Caco-2 (cell line): ENCODE measurements at regions not wholly inside any gene's neighbourhood (a gene's known extent, or its start where the extent isn't known, plus 50 kb on each side); places are given as distances from the start of the nearest gene placed in this dataset.
"Not testable (repeated sequence)": the region's sequence is repeated elsewhere in the genome, so short reads cannot be mapped to it uniquely, and the experiment has no call there.

ENCODE experiments used
- BruUV-seq: library from RNA; stranded (reverse); fragments of 400-500 nt; replicated peaks from 2 replicates; lab custom pipeline; 2021; lab: Mats Ljungman, UMichigan
- CTCF ChIA-PET: fragments of 300-600 bp; sonication (Branson Sonifier 250); formaldehyde crosslinking; loops from one replicate; lab custom pipeline; 2022; ENCODE audit warnings: antibody characterized with exemption; lab: Charles Lee
- POLR2A ChIA-PET: fragments of 300-600 bp; sonication (Branson Sonifier 250); formaldehyde crosslinking; loops from one replicate; lab custom pipeline; 2022; ENCODE audit warnings: antibody characterized with exemption; lab: Charles Lee
- DNase-seq, 2 experiments: peaks; one replicate each; pipeline versions ENCODE4 v3.0.0 to v3.0.0-alpha.2; 2020 to 2022
- H3K27me3 ChIP-seq: replicated peaks from 2 replicates; pipeline ENCODE4 v1.6.0; 2011; ENCODE audit warnings: low read length; ENCODE audit not compliant: control insufficient read depth, insufficient read depth
- H3K36me3 ChIP-seq: 2 replicates; pipeline ENCODE4 v1.5.1; 2011; ENCODE audit warnings: low read length; ENCODE audit not compliant: control insufficient read depth, insufficient read depth
- H3K4me1 ChIP-seq: fragments of 250-450 bp; sonication (Bioruptor Pico); 2 replicates; pipeline ENCODE4 v1.5.1; 2020; ENCODE audit warnings: mild to moderate bottlenecking
- H3K4me3 ChIP-seq: 2 replicates; pipeline ENCODE4 v1.5.1; 2011; ENCODE audit warnings: low read depth, mild to moderate bottlenecking, control low read depth, low read length
- H3K9me3 ChIP-seq: fragments of 250-450 bp; sonication (Bioruptor Pico); 2 replicates; pipeline ENCODE4 v1.5.1; 2020; ENCODE audit warnings: mild to moderate bottlenecking, moderate library complexity
- H3K27ac Mint-ChIP-seq: one replicate; pipeline ENCODE4 v1.8.0; 2022; ENCODE audit warnings: mixed read lengths; ENCODE audit not compliant: unreplicated experiment
- H3K27me3 Mint-ChIP-seq: one replicate; pipeline ENCODE4 v1.8.0; 2022; ENCODE audit warnings: mixed read lengths; ENCODE audit not compliant: insufficient read depth, unreplicated experiment
- H3K36me3 Mint-ChIP-seq: one replicate; pipeline ENCODE4 v1.8.0; 2022; ENCODE audit warnings: mild to moderate bottlenecking, mixed read lengths; ENCODE audit not compliant: insufficient read depth, unreplicated experiment
- H3K4me1 Mint-ChIP-seq: one replicate; pipeline ENCODE4 v1.8.0; 2022; ENCODE audit warnings: low read depth, mixed read lengths; ENCODE audit not compliant: unreplicated experiment
- H3K4me3 Mint-ChIP-seq: one replicate; pipeline ENCODE4 v1.8.0; 2022; ENCODE audit warnings: mild to moderate bottlenecking, moderate library complexity, mixed read lengths; ENCODE audit not compliant: unreplicated experiment
- H3K9me3 Mint-ChIP-seq: one replicate; pipeline ENCODE4 v1.8.0; 2022; ENCODE audit warnings: mixed read lengths; ENCODE audit not compliant: unreplicated experiment
- intact Hi-C: fragments of 100-400 bp; cut with micrococcal nuclease; formaldehyde crosslinking; loops from one replicate; pipeline ENCODE4 v1.10.0; 2022; ENCODE audit not compliant: unreplicated experiment
- TF ChIP-seq, protein P1 (sequence below), 2 experiments: fragments of 200-600 bp in 1 of 2; IDR thresholded peaks; 1 replicate in 1 of 2; 2 replicates in 1 of 2; pipeline versions ENCODE4 v1.5.1 to v1.8.0; 2011 to 2022; ENCODE audit warnings: antibody characterized with exemption in 1 of 2, control low read depth in 1 of 2, inconsistent platforms in 1 of 2, low read depth in 1 of 2, low read length in 1 of 2, mild to moderate bottlenecking in 1 of 2, moderate library complexity in 1 of 2; ENCODE audit not compliant: insufficient read depth in 1 of 2, severe bottlenecking in 1 of 2, unreplicated experiment in 1 of 2

DNA sequence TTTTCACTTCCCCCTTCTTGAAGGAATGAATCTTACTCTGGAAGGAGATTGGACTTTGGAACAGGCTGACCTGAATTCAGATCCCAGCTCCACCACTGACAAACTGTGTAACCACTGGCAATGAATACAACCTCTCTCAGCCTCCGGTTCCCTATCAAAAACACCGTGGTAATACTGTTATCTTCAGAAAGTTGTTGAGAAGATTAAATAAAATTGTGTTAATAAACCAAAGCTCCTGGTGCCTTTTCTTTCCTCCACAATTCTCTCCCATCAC lies 99.7 kb upstream of the RAI14 start:
- H3K9me3 ChIP-seq = no peaks in the 10 kb centered on the region

DNA sequence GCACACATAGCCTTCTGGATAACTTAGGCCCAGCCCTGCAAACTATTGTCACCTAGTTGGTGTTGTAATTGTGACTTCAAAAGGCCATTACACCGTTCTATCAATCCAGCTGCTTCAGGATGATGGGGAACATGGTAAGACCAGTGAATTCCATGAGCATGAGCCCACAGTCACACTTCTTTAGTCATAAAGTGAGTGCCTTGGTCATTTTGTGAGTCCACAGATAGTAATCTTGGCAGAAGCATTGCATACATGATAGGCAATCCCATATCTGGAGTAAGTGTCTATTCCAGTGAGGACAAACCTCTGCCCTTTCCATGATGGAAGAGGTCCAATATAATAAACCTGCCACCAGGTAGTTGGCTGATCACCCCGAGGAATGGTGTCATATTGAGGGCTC lies 94.5 kb upstream of the RAI14 start:
- BruUV-seq, POLR2A ChIA-PET, H3K27me3 Mint-ChIP-seq, DNase-seq, H3K4me3 ChIP-seq, CTCF ChIA-PET, H3K27me3 ChIP-seq, H3K27ac Mint-ChIP-seq, H3K36me3 ChIP-seq, H3K36me3 Mint-ChIP-seq, intact Hi-C loops, H3K9me3 ChIP-seq, H3K9me3 Mint-ChIP-seq, H3K4me3 Mint-ChIP-seq, H3K4me1 Mint-ChIP-seq: not testable (repeated sequence)
- peaks cover 16% of the 10 kb centered on the region for H3K4me1 ChIP-seq

More for the DNA sequence above, 99.7 kb upstream of the RAI14 start:
- no peaks in the 10 kb centered on the region for H3K36me3 Mint-ChIP-seq
- intact Hi-C loops = loop anchor here (1.0 kb wide), 1 partner anchor 33 kb away; no protein-coding TSS in a partner anchor
- TF ChIP-seq, protein P1, sequence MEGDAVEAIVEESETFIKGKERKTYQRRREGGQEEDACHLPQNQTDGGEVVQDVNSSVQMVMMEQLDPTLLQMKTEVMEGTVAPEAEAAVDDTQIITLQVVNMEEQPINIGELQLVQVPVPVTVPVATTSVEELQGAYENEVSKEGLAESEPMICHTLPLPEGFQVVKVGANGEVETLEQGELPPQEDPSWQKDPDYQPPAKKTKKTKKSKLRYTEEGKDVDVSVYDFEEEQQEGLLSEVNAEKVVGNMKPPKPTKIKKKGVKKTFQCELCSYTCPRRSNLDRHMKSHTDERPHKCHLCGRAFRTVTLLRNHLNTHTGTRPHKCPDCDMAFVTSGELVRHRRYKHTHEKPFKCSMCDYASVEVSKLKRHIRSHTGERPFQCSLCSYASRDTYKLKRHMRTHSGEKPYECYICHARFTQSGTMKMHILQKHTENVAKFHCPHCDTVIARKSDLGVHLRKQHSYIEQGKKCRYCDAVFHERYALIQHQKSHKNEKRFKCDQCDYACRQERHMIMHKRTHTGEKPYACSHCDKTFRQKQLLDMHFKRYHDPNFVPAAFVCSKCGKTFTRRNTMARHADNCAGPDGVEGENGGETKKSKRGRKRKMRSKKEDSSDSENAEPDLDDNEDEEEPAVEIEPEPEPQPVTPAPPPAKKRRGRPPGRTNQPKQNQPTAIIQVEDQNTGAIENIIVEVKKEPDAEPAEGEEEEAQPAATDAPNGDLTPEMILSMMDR (IDR thresholded peaks at IDR 0.05; ENCODE audit: insufficient read depth in 1 of 2, low read depth in 1 of 2, low read length in 1 of 2, severe bottlenecking in 1 of 2, unreplicated experiment in 1 of 2) = no peak
- H3K4me1 Mint-ChIP-seq = peaks cover 15% of the 10 kb centered on the region
- H3K4me3 Mint-ChIP-seq = peak overlapping the region; percentile 27
- Histone ChIP-seq H3K4me1 (peaks cover 21% of the 10 kb centered on the region), H3K27me3 (no peaks in the 10 kb centered on the region), H3K4me3 (no peak overlapping the region), H3K36me3 (no peaks in the 10 kb centered on the region)
- no peaks in the 10 kb centered on the region for H3K9me3 Mint-ChIP-seq
- H3K27ac Mint-ChIP-seq = peak overlapping the region; percentile 58
- no peak for DNase-seq
- no TSS peak for BruUV-seq
- CTCF ChIA-PET = no interaction called here
- POLR2A ChIA-PET = no interaction called here
- H3K27me3 Mint-ChIP-seq = no peaks in the 10 kb centered on the region

DNA sequence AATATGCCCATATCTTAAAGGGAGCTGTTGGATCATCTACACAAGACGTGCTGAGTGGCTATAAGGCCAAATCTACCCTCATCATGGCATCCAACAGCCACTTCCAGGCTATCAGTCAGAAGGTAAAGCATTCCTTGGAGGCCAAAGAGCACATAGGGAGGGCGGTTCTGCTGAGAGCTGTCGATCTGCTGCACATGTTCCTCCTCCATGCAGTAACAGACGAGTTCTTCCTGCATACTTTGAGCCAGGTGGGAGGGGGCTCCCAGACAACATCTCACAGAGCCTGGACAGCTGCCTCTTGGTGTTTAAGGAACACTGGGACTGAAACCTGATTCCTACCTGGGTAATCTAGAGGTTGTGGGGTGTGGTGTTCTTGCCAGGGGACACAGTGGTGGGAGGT lies 93.3 kb upstream of the RAI14 start:
- Histone ChIP-seq H3K4me1 (peaks cover 10% of the 10 kb centered on the region), H3K4me3 (no peak overlapping the region), H3K27me3 (no peaks in the 10 kb centered on the region), H3K36me3 (no peaks in the 10 kb centered on the region), H3K9me3 (no peaks in the 10 kb centered on the region)
- TF ChIP-seq, protein P1 (IDR thresholded peaks at IDR 0.05; ENCODE audit: insufficient read depth in 1 of 2, low read depth in 1 of 2, low read length in 1 of 2, severe bottlenecking in 1 of 2, unreplicated experiment in 1 of 2) = no peak
- BruUV-seq = no TSS peak
- no peaks in the 10 kb centered on the region for H3K27me3 Mint-ChIP-seq
- DNase-seq = peak; percentile 31 to 68
- ChIA-PET POLR2A (no interaction called here), CTCF (no interaction called here)
- no peaks in the 10 kb centered on the region for H3K36me3 Mint-ChIP-seq
- no peak overlapping the region for H3K4me3 Mint-ChIP-seq
- no peaks in the 10 kb centered on the region for H3K4me1 Mint-ChIP-seq
- intact Hi-C loops = no loop called here
- H3K27ac Mint-ChIP-seq = no peak overlapping the region
- H3K9me3 Mint-ChIP-seq = no peaks in the 10 kb centered on the region

DNA sequence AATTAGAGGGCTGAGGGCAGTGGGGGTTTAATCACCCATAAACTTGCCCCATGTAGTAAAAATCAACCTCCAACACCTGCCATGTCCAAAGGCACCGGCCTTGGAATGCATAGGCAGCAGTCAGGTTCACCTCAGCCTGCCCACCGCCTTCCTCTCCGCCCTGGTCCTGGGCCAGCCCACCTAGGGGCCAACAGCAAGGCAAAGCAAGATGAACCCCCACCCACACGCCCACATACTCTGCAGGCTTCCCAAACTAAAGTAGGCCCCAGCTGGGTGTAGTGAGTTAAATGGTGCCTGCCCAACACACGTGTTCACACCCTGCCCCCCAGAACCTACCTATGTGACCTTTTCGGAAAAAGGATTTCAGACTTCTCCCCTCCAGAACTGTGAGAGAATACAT lies 92.9 kb upstream of the RAI14 start:
- H3K27me3 ChIP-seq = no peaks in the 10 kb centered on the region
- H3K36me3 ChIP-seq = no peaks in the 10 kb centered on the region
- TF ChIP-seq, protein P1 (IDR thresholded peaks at IDR 0.05; ENCODE audit: insufficient read depth in 1 of 2, low read depth in 1 of 2, low read length in 1 of 2, severe bottlenecking in 1 of 2, unreplicated experiment in 1 of 2) = no peak
- Mint-ChIP-seq H3K27me3 (no peaks in the 10 kb centered on the region), H3K36me3 (no peaks in the 10 kb centered on the region), H3K9me3 (no peaks in the 10 kb centered on the region), H3K4me3 (no peak overlapping the region), H3K4me1 (no peaks in the 10 kb centered on the region), H3K27ac (no peak overlapping the region)
- intact Hi-C loops = no loop called here
- BruUV-seq = no TSS peak
- DNase-seq = no peak
- CTCF ChIA-PET = no interaction called here
- no peaks in the 10 kb centered on the region for H3K9me3 ChIP-seq
- H3K4me3 ChIP-seq = no peak overlapping the region
- POLR2A ChIA-PET = no interaction called here
- peaks cover 10% of the 10 kb centered on the region for H3K4me1 ChIP-seq
